NCI-H1092 (cell line): ENCODE measurements at regions not wholly inside any gene's neighbourhood (a gene's known extent, or its start where the extent isn't known, plus 50 kb on each side); places are given as distances from the start of the nearest gene placed in this dataset.
A peak's percentile ranks its signal among the peaks of the same experiment; 100 is the strongest.

ENCODE experiments used
- DNase-seq: peaks from one replicate; lab custom pipeline; 2025; lab: John Stamatoyannopoulos, UW

GRCh38 chr6:100267721-100268123, 197.0 kb downstream of the SIM1 start:
- DNase-seq: no peak

- DNase-seq: no peak
Observed at GRCh38 chr6:100266494-100267401, 198.0 kb downstream of the SIM1 start.

- DNase-seq: no peak
Observed at GRCh38 chr6:100262086-100262485, 202.6 kb downstream of the SIM1 start.

DNA sequence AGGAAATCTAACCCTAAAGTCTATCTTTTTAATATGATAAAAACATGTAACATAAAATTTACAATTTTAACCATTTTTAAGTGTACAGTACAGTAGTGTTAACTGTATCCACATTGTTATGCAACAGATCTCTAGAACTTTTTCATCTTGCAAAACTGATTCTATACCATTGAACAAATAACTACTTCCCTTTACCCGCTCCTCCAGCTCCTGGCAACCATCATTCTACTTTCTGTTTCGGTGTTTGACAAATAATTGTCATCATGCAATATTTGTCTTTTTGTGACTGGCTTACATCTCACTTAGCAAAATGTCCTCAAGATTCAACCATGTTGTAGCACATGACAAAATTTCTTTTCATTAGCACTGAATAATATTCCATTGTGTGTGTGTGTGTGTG, 203.2 kb downstream of the SIM1 start:
- DNase-seq: no peak

DNA sequence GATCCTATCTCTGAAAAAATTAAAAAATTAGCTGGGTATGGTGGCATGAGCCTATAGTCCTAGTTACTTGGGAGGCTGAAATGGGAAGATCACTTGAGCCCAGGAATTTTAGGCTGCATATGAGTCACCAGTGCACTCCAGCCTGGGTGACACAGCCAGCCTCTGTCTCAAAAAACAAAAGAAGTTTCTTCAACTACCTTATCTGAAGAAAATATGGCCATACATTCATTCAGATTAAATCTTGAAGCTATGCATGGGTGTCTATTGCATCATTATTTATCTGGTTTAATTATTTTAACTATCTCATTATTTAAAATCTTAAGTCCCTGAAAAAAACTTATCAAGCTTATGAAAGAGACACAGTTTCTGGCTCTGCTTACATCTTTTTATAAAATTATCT, 204.1 kb downstream of the SIM1 start:
- no peak for DNase-seq

DNA sequence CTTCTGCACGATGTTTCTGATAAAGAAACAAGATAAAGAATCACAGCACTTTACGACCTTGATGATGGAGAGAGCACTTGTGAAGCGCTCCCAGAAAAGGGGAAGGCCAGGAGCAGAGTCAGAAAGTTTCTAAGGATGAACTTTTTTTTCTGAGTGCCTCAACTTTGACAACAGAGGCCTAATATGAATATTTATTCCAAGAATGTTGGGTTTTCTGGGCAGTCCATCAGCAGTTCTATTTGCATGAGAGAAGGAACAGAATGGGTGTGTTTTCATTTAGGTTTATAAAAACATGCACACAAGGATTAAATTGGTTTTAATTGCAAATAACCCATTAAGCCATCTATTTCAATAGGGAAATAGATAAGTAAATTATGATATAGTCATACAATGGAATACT, 204.9 kb downstream of the SIM1 start:
- no peak for DNase-seq

DNA sequence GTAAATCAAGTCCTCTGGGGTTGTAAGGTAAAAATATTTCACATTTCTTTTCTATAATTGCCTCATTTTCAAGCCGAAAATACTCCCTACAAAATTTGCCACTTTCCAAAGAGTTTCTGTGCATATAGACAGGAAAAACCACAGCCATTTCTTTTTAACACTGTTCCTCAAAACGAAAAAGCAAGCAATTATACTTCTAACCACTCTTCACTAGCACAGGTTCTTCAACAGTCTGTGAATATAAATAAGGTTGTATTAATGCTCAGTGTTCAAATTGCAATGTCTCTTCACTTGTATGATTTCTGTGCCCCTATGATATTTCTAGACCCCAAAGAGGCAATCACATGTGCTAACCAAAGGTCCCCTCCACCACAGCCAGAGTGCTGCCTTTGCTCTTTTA, 206.0 kb downstream of the SIM1 start:
- no peak for DNase-seq

GRCh38 chr6:100257793-100258395, 206.8 kb downstream of the SIM1 start:
- peak; percentile 8 for DNase-seq

DNA sequence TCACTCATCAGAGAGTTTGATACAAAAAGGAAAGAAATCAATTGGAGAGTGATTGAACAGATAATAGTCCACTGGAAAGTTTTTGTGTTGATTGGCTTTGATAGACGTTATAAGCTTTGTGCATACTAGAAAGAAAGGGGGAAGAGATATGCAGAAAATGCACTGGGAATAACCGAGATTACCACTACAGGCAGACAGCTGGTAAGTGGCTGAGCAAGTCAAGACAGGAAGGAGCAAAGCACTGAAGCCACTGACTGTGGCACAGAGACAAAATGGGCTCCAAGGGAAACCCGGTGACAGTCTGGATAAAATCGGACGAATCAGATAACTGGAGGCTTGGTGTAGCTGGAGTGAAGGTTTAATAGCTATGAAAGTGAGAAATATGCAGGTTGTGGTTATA, 209.0 kb downstream of the SIM1 start:
- DNase-seq: no peak

- no peak for DNase-seq
Observed at GRCh38 chr6:100247123-100247522, 217.6 kb downstream of the SIM1 start.

DNA sequence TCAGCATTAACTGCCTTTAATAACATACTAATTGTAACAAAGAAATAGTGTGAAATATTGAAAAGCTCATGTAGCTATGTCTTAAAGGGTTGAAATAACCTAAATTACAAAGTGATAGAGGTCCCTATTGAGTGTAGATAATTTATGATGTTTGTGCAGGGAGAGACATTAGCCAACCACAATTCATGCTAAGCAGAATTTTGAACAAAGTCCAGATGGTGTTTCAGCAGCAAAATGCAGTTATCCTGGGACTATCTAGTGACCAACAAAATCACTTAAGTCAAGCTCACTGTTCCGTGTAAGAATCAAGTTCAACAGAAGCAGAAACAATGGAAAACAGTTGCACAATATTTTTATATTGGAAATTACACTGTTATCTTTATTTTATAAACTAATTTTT, 218.5 kb downstream of the SIM1 start:
- no peak for DNase-seq

GRCh38 chr6:100240798-100241197, 223.9 kb downstream of the SIM1 start:
- no peak for DNase-seq

GRCh38 chr6:100237821-100238220, 226.9 kb downstream of the SIM1 start:
- DNase-seq: no peak

- DNase-seq: no peak
Observed at GRCh38 chr6:100236389-100236788, 228.3 kb downstream of the SIM1 start.

- no peak for DNase-seq
Observed at GRCh38 chr6:100235631-100236030, 229.1 kb downstream of the SIM1 start.

- DNase-seq: no peak
Observed at GRCh38 chr6:100234625-100235024, 230.1 kb downstream of the SIM1 start.

- no peak for DNase-seq
Observed at GRCh38 chr6:100232781-100233573, 231.7 kb downstream of the SIM1 start.

DNA sequence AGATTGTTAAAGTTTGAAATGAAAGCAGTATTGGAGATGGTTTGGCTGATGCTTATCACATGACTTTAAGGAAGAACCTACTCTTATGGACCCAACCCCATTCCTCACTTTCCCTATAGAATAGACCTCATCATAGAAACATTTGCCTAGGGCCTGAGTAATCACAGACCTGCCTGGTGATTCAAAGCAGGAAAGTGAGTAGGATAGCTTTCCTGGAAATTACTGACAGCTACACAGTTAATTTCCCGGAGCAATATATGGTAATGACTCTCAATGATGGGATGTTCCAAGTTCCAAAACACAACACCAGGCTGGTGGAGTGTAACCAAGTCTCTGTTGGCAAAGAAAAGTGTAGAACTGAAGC, 233.8 kb downstream of the SIM1 start:
- no peak for DNase-seq

DNA sequence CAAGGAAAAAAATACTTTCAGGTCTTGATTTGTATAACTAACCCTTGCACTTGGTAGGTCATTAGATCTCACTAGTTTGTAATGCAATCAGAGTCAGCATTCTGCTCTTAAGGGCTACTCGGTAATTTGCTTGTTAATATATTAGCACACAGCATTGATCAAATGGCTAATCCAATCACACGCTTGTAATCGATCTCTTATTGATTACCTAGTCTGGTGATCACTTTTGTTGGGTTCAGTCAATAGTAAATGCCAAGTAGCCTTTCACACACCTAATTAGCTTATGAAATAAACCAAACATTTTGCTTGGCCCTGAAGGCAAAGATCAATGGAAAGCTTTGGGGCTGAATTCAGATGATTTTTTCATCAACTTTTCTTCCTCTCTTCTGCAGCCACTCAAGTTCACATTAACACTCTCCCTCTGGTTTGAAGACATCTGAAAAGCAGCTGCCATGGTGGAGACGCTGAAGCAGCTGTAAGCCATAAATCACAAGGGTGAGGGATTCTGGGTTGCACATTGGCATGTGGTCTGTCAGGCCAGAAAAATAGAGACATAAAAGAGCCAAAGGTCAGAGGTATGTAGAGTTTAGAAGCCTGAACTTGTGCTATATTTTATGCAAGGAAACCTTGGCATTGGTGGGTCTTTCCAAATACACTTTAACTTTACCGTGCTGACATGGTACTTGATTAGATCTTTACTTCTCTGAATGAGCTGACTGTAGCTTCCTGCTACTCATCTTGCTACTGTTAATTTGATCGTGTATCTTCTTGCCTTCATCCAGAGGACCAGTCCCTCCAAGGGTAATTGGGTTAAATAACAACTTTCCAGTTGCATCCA, 234.4 kb downstream of the SIM1 start:
- no peak for DNase-seq

- DNase-seq: no peak
Observed at GRCh38 chr6:100229512-100229911, 235.2 kb downstream of the SIM1 start.

DNA sequence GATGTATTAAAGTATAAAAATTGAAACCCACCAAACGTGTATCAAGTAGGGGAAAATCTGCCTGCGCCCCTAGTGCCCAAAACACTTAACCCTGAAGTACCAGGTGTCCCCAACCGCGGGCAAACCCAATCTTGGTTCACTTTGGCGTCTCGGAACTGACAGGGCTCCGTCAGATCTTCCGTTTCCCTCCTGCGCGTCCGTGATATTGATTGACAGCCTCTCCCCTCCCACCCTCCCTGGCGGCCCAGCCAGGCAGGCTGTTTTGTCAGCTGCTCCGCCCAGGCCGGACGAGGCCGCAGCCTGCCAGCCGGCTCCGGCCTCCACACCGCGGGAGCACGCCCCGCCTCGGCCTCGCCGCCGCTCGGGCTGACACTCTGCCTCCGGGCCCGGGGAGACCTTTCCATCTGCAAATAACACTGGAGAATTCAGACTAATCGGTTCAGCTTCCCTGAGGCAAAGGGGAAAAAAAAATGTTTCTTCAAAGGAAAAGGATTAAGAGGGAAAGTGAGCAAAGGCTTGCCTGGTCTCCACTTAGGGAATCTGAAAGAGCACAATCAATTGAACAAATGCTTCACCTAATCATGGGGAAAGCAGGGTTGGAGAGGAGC, 234.9 kb upstream of the MCHR2 start:
- DNase-seq: peak; percentile 15

DNA sequence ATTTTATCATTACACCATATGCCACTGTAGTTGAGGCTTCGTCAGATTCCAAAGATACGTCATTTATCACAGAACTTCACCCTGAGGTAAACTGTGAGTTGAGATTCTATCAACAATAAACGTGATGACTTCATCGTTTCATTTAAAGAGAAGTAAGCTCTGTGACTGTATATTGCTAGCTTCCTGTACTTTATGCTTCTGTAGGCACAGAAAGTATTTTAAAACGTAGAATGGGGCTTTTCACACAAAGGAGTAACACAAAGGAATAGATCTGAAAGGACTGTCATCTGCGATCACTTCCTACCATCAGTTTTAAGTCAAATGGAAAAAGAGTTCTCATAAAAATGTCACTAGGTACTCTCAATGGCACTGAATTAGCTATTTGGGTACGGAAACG, 234.4 kb upstream of the MCHR2 start:
- DNase-seq: no peak
